DND-41 (cell line): ENCODE measurements at regions not wholly inside any gene's neighbourhood (a gene's known extent, or its start where the extent isn't known, plus 50 kb on each side); places are given as distances from the start of the nearest gene placed in this dataset.

ENCODE experiments used
- ATAC-seq: fragments of 200-7000 bp; cut with Tn5 transposase; 3 replicates; pipeline ENCODE4 v1.9.1; 2021; ENCODE audit warnings: low read depth; ENCODE audit not compliant: insufficient read depth
- DNase-seq: peaks from one replicate; pipeline ENCODE4 v3.0.0-alpha.2; 2020
- H2AFZ ChIP-seq: 2 replicates; pipeline ENCODE4 v1.6.0; 2012; ENCODE audit warnings: low read depth, low read length
- H3K27ac ChIP-seq: 2 replicates; pipeline ENCODE4 v1.5.1; 2012; ENCODE audit warnings: low read length, inconsistent platforms
- H3K27me3 ChIP-seq: fragments of 200-600 bp; sonication (generic); 2 replicates; pipeline ENCODE4 v1.6.0; 2012; ENCODE audit warnings: low read length, mild to moderate bottlenecking, inconsistent platforms; ENCODE audit not compliant: insufficient read depth, poor library complexity
- H3K36me3 ChIP-seq: 2 replicates; pipeline ENCODE4 v1.5.1; 2012; ENCODE audit warnings: low read length, inconsistent platforms; ENCODE audit not compliant: insufficient read depth
- H3K4me1 ChIP-seq: 2 replicates; pipeline ENCODE4 v1.5.1; 2012; ENCODE audit warnings: mild to moderate bottlenecking, low read length; ENCODE audit not compliant: insufficient read depth
- H3K4me2 ChIP-seq: 2 replicates; pipeline ENCODE4 v1.6.0; 2012; ENCODE audit warnings: mild to moderate bottlenecking, moderate library complexity, low read length, inconsistent platforms; ENCODE audit not compliant: insufficient read depth
- H3K4me3 ChIP-seq, 2 experiments: fragments of 200-600 bp in 1 of 2; shearing (Covaris generic) in 1 of 2; 2 replicates each; pipeline ENCODE4 v1.5.1; 2012 to 2016; ENCODE audit warnings: inconsistent platforms in 2 of 2, low read length in 2 of 2, mild to moderate bottlenecking in 2 of 2, low read depth in 1 of 2, moderate library complexity in 1 of 2
- H3K79me2 ChIP-seq: 2 replicates; pipeline ENCODE4 v1.6.0; 2012; ENCODE audit warnings: low read length, inconsistent platforms; ENCODE audit not compliant: insufficient read depth
- H3K9ac ChIP-seq: 2 replicates; pipeline ENCODE4 v1.6.0; 2012; ENCODE audit warnings: low read depth, mild to moderate bottlenecking, inconsistent platforms, low read length, moderate library complexity
- H3K9me3 ChIP-seq: 2 replicates; pipeline ENCODE4 v1.5.1; 2012; ENCODE audit warnings: low read length, moderate library complexity, mild to moderate bottlenecking, inconsistent platforms; ENCODE audit not compliant: insufficient read depth, severe bottlenecking
- H4K20me1 ChIP-seq: 2 replicates; pipeline ENCODE4 v1.6.0; 2012; ENCODE audit warnings: low read length; ENCODE audit not compliant: insufficient read depth
- CTCF ChIP-seq: IDR thresholded peaks from 2 replicates; pipeline ENCODE4 v1.5.1; 2012; ENCODE audit warnings: borderline replicate concordance, low read length, moderate library complexity, mild to moderate bottlenecking; ENCODE audit not compliant: poor library complexity, severe bottlenecking; ENCODE audit errors: extremely low read depth
- EZH2 ChIP-seq: IDR thresholded peaks from 3 replicates; pipeline ENCODE4 v1.6.1; 2012; ENCODE audit warnings: borderline replicate concordance, low read depth, mild to moderate bottlenecking, moderate library complexity, low read length, inconsistent platforms; ENCODE audit not compliant: severe bottlenecking

DNA sequence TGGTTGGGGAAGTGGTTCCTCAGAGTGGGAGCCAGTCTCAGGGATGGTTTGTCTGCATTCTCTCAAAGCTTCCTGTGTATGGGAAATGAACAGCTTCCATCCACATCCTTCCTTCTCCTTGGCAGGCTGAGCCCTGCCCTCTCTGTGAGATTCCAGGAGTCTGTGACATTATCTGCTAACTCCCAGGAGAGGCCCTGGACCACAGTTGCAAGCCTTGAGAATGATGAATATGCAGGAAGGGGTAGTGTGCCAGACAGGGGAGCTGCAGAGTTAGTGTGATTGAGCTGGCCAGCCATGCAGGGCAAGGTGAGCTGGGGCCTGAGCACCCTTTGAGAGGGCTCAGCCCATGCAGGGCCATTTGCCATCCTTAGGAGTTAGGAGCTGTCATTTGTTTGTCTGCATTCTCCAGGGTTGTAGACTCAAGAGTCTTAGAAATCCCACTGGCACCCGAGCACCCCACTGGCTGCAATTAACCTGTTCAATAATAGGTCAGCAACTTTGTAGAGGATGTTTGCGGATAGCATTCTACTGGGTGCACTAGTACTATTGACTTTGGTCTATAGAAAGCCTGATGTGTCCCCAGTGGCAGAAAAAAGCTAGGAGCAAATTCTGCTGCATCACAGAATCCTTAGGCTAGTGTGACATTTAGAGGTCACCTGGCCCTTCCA is 299.0 kb upstream of the CADM1 start:
- Histone ChIP-seq H3K4me2 (no peak overlapping the region), H3K4me1 (no peaks in the 10 kb centered on the region), H3K27ac (no peak overlapping the region), H2AFZ (no peak overlapping the region), H3K9me3 (peaks cover under 1% of the 10 kb centered on the region), H4K20me1 (no peaks in the 10 kb centered on the region), H3K79me2 (no peaks in the 10 kb centered on the region), H3K27me3 (no peaks in the 10 kb centered on the region), H3K9ac (no peak overlapping the region), H3K4me3 (no peak overlapping the region), H3K36me3 (no peaks in the 10 kb centered on the region)
- DNase-seq (no peak), ATAC-seq (no peak)
- TF ChIP-seq CTCF = no peak

DNA sequence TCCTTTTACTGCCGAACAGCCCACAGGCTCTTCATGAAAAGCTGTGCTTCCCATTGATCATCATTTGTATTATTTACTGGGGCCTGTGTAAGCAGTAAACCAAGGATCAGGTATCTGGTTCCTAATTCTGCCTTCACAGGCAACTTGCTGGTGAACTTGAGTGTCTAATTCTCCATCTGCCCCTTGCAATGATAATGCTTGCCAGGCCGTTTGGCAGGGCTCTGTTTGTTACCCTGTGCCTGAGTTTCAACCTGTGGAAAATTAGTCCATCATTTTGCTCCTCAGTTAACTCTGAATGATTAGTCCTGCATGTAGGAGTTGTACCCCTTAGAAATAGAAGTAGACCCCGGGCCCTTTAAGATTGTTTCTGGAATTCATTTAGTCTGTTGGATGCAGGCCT is 298.4 kb upstream of the CADM1 start:
- Histone ChIP-seq H3K4me2 (no peak overlapping the region), H3K4me3 (no peak overlapping the region), H3K27ac (no peak overlapping the region), H2AFZ (no peak overlapping the region), H3K36me3 (no peaks in the 10 kb centered on the region), H3K27me3 (no peaks in the 10 kb centered on the region), H3K9ac (no peak overlapping the region), H4K20me1 (no peaks in the 10 kb centered on the region), H3K79me2 (no peaks in the 10 kb centered on the region), H3K4me1 (no peaks in the 10 kb centered on the region), H3K9me3 (no peaks in the 10 kb centered on the region)
- DNase-seq (no peak), ATAC-seq (no peak)
- TF ChIP-seq EZH2 = no peak

GRCh38 chr11:115792903-115793302 is 288.7 kb upstream of the CADM1 start:
- Histone ChIP-seq H3K4me1 (no peaks in the 10 kb centered on the region), H3K9ac (no peak overlapping the region), H3K27ac (no peak overlapping the region), H3K36me3 (no peaks in the 10 kb centered on the region), H3K9me3 (no peaks in the 10 kb centered on the region), H3K27me3 (no peaks in the 10 kb centered on the region), H3K79me2 (no peaks in the 10 kb centered on the region), H2AFZ (no peak overlapping the region), H3K4me2 (no peak overlapping the region), H4K20me1 (no peaks in the 10 kb centered on the region), H3K4me3 (no peak overlapping the region)
- ATAC-seq = no peak
- no peak for DNase-seq
- no peak for TF ChIP-seq CTCF
- TF ChIP-seq EZH2 = no peak

GRCh38 chr11:115787302-115787701 is 283.1 kb upstream of the CADM1 start:
- no peak overlapping the region for H3K27ac ChIP-seq
- no peak for DNase-seq
- H3K4me2 ChIP-seq = no peak overlapping the region
- H3K9ac ChIP-seq = no peak overlapping the region
- H2AFZ ChIP-seq = no peak overlapping the region
- H4K20me1 ChIP-seq = no peaks in the 10 kb centered on the region
- no peak for TF ChIP-seq EZH2
- TF ChIP-seq CTCF = no peak
- no peak overlapping the region for H3K4me3 ChIP-seq
- H3K4me1 ChIP-seq = no peaks in the 10 kb centered on the region
- H3K79me2 ChIP-seq = no peaks in the 10 kb centered on the region
- H3K36me3 ChIP-seq = no peaks in the 10 kb centered on the region
- ATAC-seq = no peak
- no peaks in the 10 kb centered on the region for H3K27me3 ChIP-seq
- H3K9me3 ChIP-seq = no peaks in the 10 kb centered on the region
